ENCODE measurements at regions not wholly inside any gene's neighbourhood (a gene's known extent, or its start where the extent isn't known, plus 50 kb on each side); places are given as distances from the start of the nearest gene placed in this dataset.

DNA sequence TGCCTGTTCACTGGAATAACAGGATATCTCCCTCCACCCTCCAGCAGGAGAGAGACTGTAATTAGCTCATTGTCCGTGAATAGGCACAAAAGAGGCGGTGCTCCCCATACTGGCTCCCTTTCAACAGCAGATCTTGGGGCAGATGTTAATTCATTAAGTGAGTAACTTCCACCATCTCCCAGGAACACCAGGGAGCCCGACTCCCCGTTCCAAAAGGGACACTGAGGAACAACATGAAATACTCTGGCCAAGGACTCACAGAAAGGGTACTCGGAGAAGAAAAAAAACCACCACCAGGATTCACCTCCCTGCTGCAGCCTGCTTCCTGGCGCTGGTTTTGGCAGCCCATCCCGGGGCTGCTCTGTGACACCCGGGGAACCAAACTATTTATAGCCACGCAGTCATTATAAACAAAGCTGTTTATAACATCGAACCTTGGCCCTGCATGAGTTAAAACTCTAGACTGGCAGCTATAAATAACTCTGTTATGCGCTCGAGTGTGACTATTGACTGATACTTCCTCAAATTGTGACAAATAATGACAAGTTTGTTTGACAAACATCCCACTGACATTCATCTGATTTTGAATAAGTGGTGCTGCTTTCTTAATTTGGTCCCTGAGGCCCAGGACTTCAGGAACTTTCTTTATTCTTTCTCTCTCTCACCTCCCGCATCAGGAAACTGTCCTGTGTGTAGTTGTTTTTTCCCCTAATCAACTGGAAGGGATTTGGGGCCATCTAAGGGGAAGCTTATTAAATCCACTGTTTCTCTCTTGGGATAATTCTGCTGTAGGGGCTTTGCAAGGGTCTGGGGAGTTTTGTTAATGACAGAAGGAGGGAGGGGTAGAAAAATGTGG is 521.6 kb downstream of the CD83 start:
- TF ChIP-seq, protein P1, sequence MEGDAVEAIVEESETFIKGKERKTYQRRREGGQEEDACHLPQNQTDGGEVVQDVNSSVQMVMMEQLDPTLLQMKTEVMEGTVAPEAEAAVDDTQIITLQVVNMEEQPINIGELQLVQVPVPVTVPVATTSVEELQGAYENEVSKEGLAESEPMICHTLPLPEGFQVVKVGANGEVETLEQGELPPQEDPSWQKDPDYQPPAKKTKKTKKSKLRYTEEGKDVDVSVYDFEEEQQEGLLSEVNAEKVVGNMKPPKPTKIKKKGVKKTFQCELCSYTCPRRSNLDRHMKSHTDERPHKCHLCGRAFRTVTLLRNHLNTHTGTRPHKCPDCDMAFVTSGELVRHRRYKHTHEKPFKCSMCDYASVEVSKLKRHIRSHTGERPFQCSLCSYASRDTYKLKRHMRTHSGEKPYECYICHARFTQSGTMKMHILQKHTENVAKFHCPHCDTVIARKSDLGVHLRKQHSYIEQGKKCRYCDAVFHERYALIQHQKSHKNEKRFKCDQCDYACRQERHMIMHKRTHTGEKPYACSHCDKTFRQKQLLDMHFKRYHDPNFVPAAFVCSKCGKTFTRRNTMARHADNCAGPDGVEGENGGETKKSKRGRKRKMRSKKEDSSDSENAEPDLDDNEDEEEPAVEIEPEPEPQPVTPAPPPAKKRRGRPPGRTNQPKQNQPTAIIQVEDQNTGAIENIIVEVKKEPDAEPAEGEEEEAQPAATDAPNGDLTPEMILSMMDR (IDR thresholded peaks at IDR 0.05; ENCODE audit: low read depth, low read length): no peak
- in situ Hi-C loops (cut with HindIII; ENCODE audit: low sequenced_read_pairs): no loop called here
- H3K4me3 ChIP-seq (ENCODE audit: low read depth, low read length): peak overlapping the region; percentile 8
- DNase-seq (ENCODE audit: low read depth, low spot score): peak; percentile 44

DNA sequence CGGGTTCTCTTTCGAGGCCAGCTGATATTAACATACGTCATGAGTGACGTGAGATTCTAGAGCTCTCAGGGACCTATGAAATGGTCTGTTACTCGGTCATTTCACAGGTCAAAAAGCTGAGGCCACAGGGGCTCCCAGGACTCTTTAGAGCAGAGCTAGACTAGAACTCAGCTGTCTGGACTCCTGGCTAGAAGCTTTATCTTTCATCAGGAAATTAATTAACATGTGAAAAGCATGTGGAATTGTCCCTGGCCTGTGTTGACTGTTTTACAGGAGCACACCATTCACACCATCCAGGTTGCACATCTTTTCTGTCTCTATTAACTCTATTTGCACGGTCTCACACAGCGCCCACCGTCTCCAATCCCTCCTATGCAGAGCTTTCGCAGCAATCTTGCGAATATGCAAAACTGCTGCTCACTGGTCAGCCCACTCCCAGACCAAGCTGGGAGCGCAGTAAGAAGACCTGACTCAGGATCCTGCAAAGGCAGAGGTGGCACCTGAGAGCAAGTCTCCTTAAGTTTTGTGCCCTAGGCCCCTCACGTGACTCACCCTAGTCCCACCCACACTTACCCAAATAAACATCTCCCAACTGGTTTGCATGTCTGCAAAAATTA is 522.5 kb downstream of the CD83 start:
- TF ChIP-seq, protein P1 (IDR thresholded peaks at IDR 0.05; ENCODE audit: low read depth, low read length): no peak
- DNase-seq (ENCODE audit: low read depth, low spot score): no peak
- no peak overlapping the region for H3K4me3 ChIP-seq (ENCODE audit: low read depth, low read length)
- in situ Hi-C loops (cut with HindIII; ENCODE audit: low sequenced_read_pairs): no loop called here

DNA sequence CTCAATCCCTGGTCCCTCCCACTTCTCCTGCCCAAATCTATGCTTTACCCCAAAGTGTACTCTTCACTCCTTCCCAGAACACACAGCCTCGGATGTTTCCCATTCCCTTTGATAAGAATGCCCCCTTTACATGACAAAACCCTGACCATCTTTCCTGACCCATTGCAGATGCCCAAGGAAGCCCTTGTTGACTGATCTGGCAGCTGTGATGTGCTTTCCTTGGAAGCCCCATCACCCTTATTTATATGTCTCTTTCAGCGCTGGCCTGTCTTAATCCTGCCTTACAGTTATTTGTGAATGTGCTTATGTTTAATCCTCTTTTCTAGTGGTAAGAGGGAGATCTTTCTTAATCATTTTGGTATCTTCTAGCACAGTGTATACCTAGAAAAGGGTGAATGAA is 523.1 kb downstream of the CD83 start:
- DNase-seq (ENCODE audit: low read depth, low spot score): no peak
- in situ Hi-C loops (cut with HindIII; ENCODE audit: low sequenced_read_pairs): no loop called here
- TF ChIP-seq, protein P1 (IDR thresholded peaks at IDR 0.05; ENCODE audit: low read depth, low read length): no peak
- no peak overlapping the region for H3K4me3 ChIP-seq (ENCODE audit: low read depth, low read length)

DNA sequence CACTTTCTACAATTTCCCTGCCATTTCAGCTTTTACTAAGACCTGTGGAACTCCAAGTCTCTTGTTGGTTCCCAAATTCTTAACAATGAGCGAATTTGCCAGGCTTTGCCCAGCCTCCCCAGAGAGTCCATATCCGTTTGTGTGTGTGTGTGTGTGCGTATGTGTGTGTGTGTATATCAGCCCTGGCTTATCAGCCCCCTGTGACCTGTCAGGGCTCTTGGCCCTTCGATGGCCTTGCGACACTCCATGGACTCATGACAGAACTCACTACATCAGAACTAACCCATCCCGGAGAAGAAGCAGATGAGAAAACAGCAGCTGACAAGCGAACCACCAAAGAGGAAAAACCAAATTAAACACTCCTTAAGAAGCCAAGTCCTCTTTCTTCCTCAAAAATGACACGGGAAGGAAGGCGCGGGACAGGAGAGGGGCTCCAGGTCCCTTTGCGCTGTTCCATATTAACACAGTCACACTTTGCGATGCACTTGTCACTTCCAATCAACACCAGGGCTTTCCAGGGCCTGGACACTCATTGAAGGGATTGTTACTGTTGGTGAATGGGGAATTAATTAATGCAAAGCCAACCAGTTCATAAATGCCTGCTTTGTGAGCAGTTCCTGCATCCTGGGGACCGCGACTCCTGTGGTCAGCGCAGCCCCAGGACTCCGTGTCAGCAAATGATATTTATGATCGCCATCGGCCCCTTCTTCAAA is 524.0 kb downstream of the CD83 start:
- in situ Hi-C loops (cut with HindIII; ENCODE audit: low sequenced_read_pairs): no loop called here
- DNase-seq (ENCODE audit: low read depth, low spot score): no peak
- H3K4me3 ChIP-seq (ENCODE audit: low read depth, low read length): no peak overlapping the region
- TF ChIP-seq, protein P1 (IDR thresholded peaks at IDR 0.05; ENCODE audit: low read depth, low read length): no peak

DNA sequence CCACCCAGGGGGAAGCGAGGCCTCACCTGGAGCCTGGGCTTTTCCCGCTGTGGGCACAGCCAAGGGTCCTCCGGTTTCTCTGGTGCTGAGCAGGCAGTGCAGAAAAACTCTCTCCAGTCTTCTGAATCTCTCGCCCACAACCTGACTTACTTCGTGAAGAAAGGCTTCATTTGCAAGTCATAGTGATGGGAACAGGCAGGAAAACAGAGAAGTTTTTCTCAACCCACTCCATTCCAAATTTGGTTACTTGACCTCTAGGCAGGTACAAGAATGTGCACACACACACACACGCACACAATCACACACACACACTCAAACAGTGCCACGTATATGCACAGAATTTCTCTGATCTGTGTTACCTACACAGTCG is 524.5 kb downstream of the CD83 start:
- no peak overlapping the region for H3K4me3 ChIP-seq (ENCODE audit: low read depth, low read length)
- TF ChIP-seq, protein P1 (IDR thresholded peaks at IDR 0.05; ENCODE audit: low read depth, low read length): no peak
- in situ Hi-C loops (cut with HindIII; ENCODE audit: low sequenced_read_pairs): no loop called here
- DNase-seq (ENCODE audit: low read depth, low spot score): no peak

DNA sequence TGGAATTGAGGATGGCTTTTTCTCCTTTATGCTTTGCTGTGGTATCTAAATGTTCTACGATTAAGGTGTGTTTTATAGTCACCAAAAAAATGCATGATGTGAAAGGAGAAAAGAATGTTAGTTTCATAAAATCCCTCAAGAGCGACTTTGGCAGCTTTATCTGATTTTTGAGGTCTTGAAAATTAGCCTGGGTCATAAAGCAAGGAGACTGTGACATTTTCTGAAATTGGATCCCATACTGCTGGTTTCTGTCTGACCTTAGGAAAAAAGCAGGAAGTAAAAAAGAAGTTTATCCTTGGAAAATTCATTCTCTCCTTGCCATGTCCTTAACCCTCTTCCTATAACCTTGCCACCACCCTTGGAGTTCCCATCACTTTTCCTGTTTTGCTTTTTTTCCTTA is 525.3 kb downstream of the CD83 start:
- TF ChIP-seq, protein P1 (IDR thresholded peaks at IDR 0.05; ENCODE audit: low read depth, low read length): no peak
- DNase-seq (ENCODE audit: low read depth, low spot score): no peak
- in situ Hi-C loops (cut with HindIII; ENCODE audit: low sequenced_read_pairs): no loop called here

More for the DNA sequence above, 525.3 kb downstream of the CD83 start:
- no peak overlapping the region for H3K4me3 ChIP-seq (ENCODE audit: low read depth, low read length)

Measured in astrocyte of the spinal cord (primary cell).